A549 (cell line): ENCODE measurements at regions not wholly inside any gene's neighbourhood (a gene's known extent, or its start where the extent isn't known, plus 50 kb on each side); places are given as distances from the start of the nearest gene placed in this dataset.

Source experiments
- CTCF ChIP-seq: fragments of >200 bp; sonication (Bioruptor Twin); formaldehyde crosslinking; IDR thresholded peaks from 3 replicates; pipeline ENCODE4 v1.5.1; 2016
- EP300 ChIP-seq, 2 experiments: fragments of >200 bp; sonication (Bioruptor Twin); formaldehyde crosslinking; IDR thresholded peaks; 2 replicates in 1 of 2; 3 replicates in 1 of 2; pipeline ENCODE4 v1.6.1; 2016 to 2017
- KDM1A ChIP-seq: fragments of 200-600 bp; sonication (generic); IDR thresholded peaks from 2 replicates; pipeline ENCODE4 v1.6.1; 2016; ENCODE audit warnings: low read depth, mild to moderate bottlenecking
- POLR2A ChIP-seq: IDR thresholded peaks from 2 replicates; pipeline ENCODE4 v1.6.1; 2012; ENCODE audit warnings: mild to moderate bottlenecking, low read length

GRCh38 chr4:184911310-184911709, 85.5 kb upstream of the ACSL1 start:
- TF ChIP-seq CTCF (no peak), EP300 (IDR thresholded peaks at IDR 0.05) (no peak), KDM1A (no peak), POLR2A (no peak)
